H1 (cell line): ENCODE measurements at regions not wholly inside any gene's neighbourhood (a gene's known extent, or its start where the extent isn't known, plus 50 kb on each side); places are given as distances from the start of the nearest gene placed in this dataset.

Source experiments
- CTCF ChIA-PET: fragments of 300-600 bp; sonication (Branson Sonifier 250); formaldehyde crosslinking; loops from one replicate; lab custom pipeline; 2021; ENCODE audit not compliant: partially characterized antibody; lab: Charles Lee
- POLR2A ChIA-PET: fragments of 300-600 bp; sonication (Branson Sonifier 250); formaldehyde crosslinking; loops from one replicate; lab custom pipeline; 2021; ENCODE audit warnings: inconsistent platforms; ENCODE audit not compliant: partially characterized antibody; lab: Charles Lee
- DNase-seq, 2 experiments: peaks; one replicate each; pipeline versions ENCODE4 v3.0.0 to v3.0.0-alpha.2; 2010 to 2022; ENCODE audit warnings: low spot score in 2 of 2, low read depth in 1 of 2, mixed read lengths in 1 of 2
- FAIRE-seq: peaks from 2 replicates; lab custom pipeline; 2011; peaks lifted over from hg19 to GRCh38; lab: Jason Lieb, UNC
- H2AFZ ChIP-seq: 2 replicates; pipeline ENCODE4 v1.8.1; 2012; ENCODE audit warnings: low read length, inconsistent platforms
- H2AK5ac ChIP-seq: 2 replicates; pipeline ENCODE4 v1.6.1; 2013; ENCODE audit warnings: low read depth, low read length
- H2BK120ac ChIP-seq: replicated peaks from 2 replicates; pipeline ENCODE3; 2013; ENCODE audit warnings: low read depth, low read length, inconsistent platforms
- H2BK12ac ChIP-seq: 2 replicates; pipeline ENCODE4 v1.6.1; 2013; ENCODE audit warnings: low read depth, low read length
- H2BK15ac ChIP-seq: 2 replicates; pipeline ENCODE4 v1.6.1; 2013; ENCODE audit warnings: low read length
- H2BK20ac ChIP-seq: 2 replicates; pipeline ENCODE4 v1.6.1; 2013; ENCODE audit warnings: low read length
- H2BK5ac ChIP-seq: 2 replicates; pipeline ENCODE4 v1.6.1; 2013; ENCODE audit warnings: low read depth, low read length
- H3K14ac ChIP-seq: 2 replicates; pipeline ENCODE4 v1.6.1; 2013; ENCODE audit warnings: inconsistent platforms; ENCODE audit not compliant: insufficient read length
- H3K18ac ChIP-seq: 2 replicates; pipeline ENCODE4 v1.6.1; 2013; ENCODE audit warnings: low read length; ENCODE audit errors: extremely low read depth
- H3K23ac ChIP-seq: 2 replicates; pipeline ENCODE4 v1.6.1; 2013; ENCODE audit warnings: inconsistent platforms; ENCODE audit not compliant: insufficient read length
- H3K23me2 ChIP-seq: 2 replicates; pipeline ENCODE4 v1.6.1; 2013; ENCODE audit warnings: low read depth, low read length
- H3K27ac ChIP-seq: 2 replicates; pipeline ENCODE4 v1.6.1; 2011; ENCODE audit warnings: low read depth, low read length, inconsistent platforms
- H3K27me3 ChIP-seq, 4 experiments: replicated peaks in 1 of 4; 1 replicate in 1 of 4; 2 replicates in 3 of 4; pipeline versions ENCODE4 v1.6.1 to v1.8.1; 2011 to 2013; ENCODE audit warnings: low read length in 3 of 4, mild to moderate bottlenecking in 3 of 4, inconsistent platforms in 2 of 4, mixed read lengths in 2 of 4, moderate library complexity in 1 of 4; ENCODE audit not compliant: control insufficient read depth in 3 of 4, insufficient read depth in 3 of 4; ENCODE audit errors: extremely low read depth in 1 of 4
- H3K36me3 ChIP-seq, 4 experiments: 2 replicates each; pipeline versions ENCODE4 v1.6.1 to v1.8.1; 2011 to 2013; ENCODE audit warnings: mild to moderate bottlenecking in 4 of 4, low read length in 3 of 4, moderate library complexity in 2 of 4, control low read depth in 1 of 4, inconsistent platforms in 1 of 4; ENCODE audit not compliant: insufficient read depth in 4 of 4, control insufficient read depth in 2 of 4
- H3K4ac ChIP-seq: replicated peaks from 2 replicates; pipeline ENCODE3; 2013; ENCODE audit warnings: low read length, low read depth, mixed read lengths, inconsistent platforms; ENCODE audit not compliant: insufficient read length
- H3K4me1 ChIP-seq, 4 experiments: replicated peaks in 1 of 4; 1 replicate in 1 of 4; 2 replicates in 3 of 4; pipeline versions ENCODE4 v1.6.1 to v1.8.1; 2011 to 2013; ENCODE audit warnings: low read length in 3 of 4, inconsistent platforms in 2 of 4, mixed read lengths in 1 of 4; ENCODE audit not compliant: insufficient read depth in 4 of 4, control insufficient read depth in 3 of 4
- H3K4me2 ChIP-seq, 2 experiments: 2 replicates each; pipeline versions ENCODE4 v1.6.1 to v1.8.1; 2011 to 2013; ENCODE audit warnings: low read depth in 2 of 2, low read length in 2 of 2, control low read depth in 1 of 2, inconsistent platforms in 1 of 2, mild to moderate bottlenecking in 1 of 2; ENCODE audit not compliant: insufficient read depth in 1 of 2
- H3K4me3 ChIP-seq, 4 experiments: fragments of 200-600, 300-600 bp in 1 of 4; sonication (generic), shearing (Covaris generic), sonication (Bioruptor Twin) in 1 of 4; 2 replicates each; pipeline versions ENCODE4 v1.5.1 to v1.8.1; 2011 to 2016; ENCODE audit warnings: low read length in 4 of 4, low read depth in 3 of 4, control low read depth in 2 of 4, inconsistent platforms in 2 of 4, mild to moderate bottlenecking in 2 of 4, mixed read lengths in 1 of 4, moderate library complexity in 1 of 4; ENCODE audit not compliant: insufficient read depth in 2 of 4; ENCODE audit errors: extremely low read depth in 1 of 4
- H3K56ac ChIP-seq: replicated peaks from 2 replicates; pipeline ENCODE3; 2013; ENCODE audit warnings: low read depth, mild to moderate bottlenecking, mixed read lengths, low read length, inconsistent platforms; ENCODE audit not compliant: insufficient read length
- H3K79me1 ChIP-seq: 2 replicates; pipeline ENCODE4 v1.6.1; 2013; ENCODE audit warnings: low read depth, low read length, control low read depth
- H3K79me2 ChIP-seq, 2 experiments: 2 replicates each; pipeline versions ENCODE4 v1.6.1 to v1.8.1; 2012 to 2013; ENCODE audit warnings: low read length in 2 of 2, mild to moderate bottlenecking in 2 of 2, inconsistent platforms in 1 of 2; ENCODE audit not compliant: insufficient read depth in 2 of 2, control insufficient read depth in 1 of 2
- H3K9ac ChIP-seq, 4 experiments: replicated peaks in 1 of 4; 1 replicate in 1 of 4; 2 replicates in 3 of 4; pipeline versions ENCODE4 v1.6.1 to v1.8.1; 2011 to 2013; ENCODE audit warnings: low read depth in 3 of 4, low read length in 3 of 4, control low read depth in 2 of 4, mild to moderate bottlenecking in 2 of 4, moderate library complexity in 2 of 4, inconsistent platforms in 1 of 4; ENCODE audit errors: extremely low read depth in 1 of 4
- H3K9me3 ChIP-seq, 2 experiments: 2 replicates each; pipeline versions ENCODE4 v1.6.1 to v1.8.1; 2012 to 2013; ENCODE audit warnings: mild to moderate bottlenecking in 2 of 2, moderate library complexity in 2 of 2, control low read depth in 1 of 2, inconsistent platforms in 1 of 2, low read depth in 1 of 2, low read length in 1 of 2, mixed read lengths in 1 of 2; ENCODE audit not compliant: insufficient read depth in 2 of 2
- H4K20me1 ChIP-seq, 2 experiments: replicated peaks in 1 of 2; 2 replicates each; pipeline versions ENCODE3 to v1.8.1; 2011 to 2013; ENCODE audit warnings: inconsistent platforms in 2 of 2, low read length in 2 of 2, mild to moderate bottlenecking in 1 of 2; ENCODE audit not compliant: insufficient read depth in 2 of 2, control insufficient read depth in 1 of 2
- H4K5ac ChIP-seq: 2 replicates; pipeline ENCODE4 v1.6.1; 2013; ENCODE audit warnings: low read length, low read depth, mixed read lengths, inconsistent platforms; ENCODE audit not compliant: insufficient read length
- H4K8ac ChIP-seq: 2 replicates; pipeline ENCODE4 v1.8.0; 2013; ENCODE audit warnings: mild to moderate bottlenecking, moderate library complexity, low read length, inconsistent platforms; ENCODE audit not compliant: insufficient read depth; ENCODE audit errors: extremely low read depth
- H4K91ac ChIP-seq: replicated peaks from 2 replicates; pipeline ENCODE3; 2013; ENCODE audit warnings: low read length, mixed read lengths, inconsistent platforms; ENCODE audit not compliant: insufficient read length
- CBX5 ChIP-seq: fragments of 300-800, 300-1000 bp; sonication (generic); IDR thresholded peaks from 2 replicates; pipeline ENCODE4 v1.7.1; 2016; ENCODE audit warnings: antibody characterized with exemption, low read length, low read depth
- FOSL1 ChIP-seq: IDR thresholded peaks from 2 replicates; pipeline ENCODE4 v1.6.1; 2011; ENCODE audit warnings: mild to moderate bottlenecking, low read depth, low read length, moderate library complexity; ENCODE audit not compliant: insufficient read depth
- GABPA ChIP-seq: IDR thresholded peaks from 2 replicates; pipeline ENCODE4 v1.6.1; 2011; ENCODE audit warnings: mild to moderate bottlenecking, low read length, moderate library complexity, borderline replicate concordance; ENCODE audit not compliant: insufficient read depth
- NANOG ChIP-seq: IDR thresholded peaks from 2 replicates; pipeline ENCODE4 v1.6.1; 2011; ENCODE audit warnings: low read length, low read depth, mild to moderate bottlenecking, inconsistent platforms; ENCODE audit not compliant: insufficient read depth, poor library complexity, severe bottlenecking
- POLR2A ChIP-seq, 2 experiments: IDR thresholded peaks; 1 replicate in 1 of 2; 2 replicates in 1 of 2; pipeline ENCODE4 v1.6.1; 2011; ENCODE audit warnings: low read depth in 2 of 2, low read length in 2 of 2, mild to moderate bottlenecking in 2 of 2; ENCODE audit errors: control extremely low read depth in 1 of 2
- SAP30 ChIP-seq: fragments of 300-600 bp; sonication (generic); IDR thresholded peaks from 2 replicates; pipeline ENCODE4 v1.7.1; 2012; ENCODE audit warnings: low read length, moderate library complexity, mild to moderate bottlenecking, inconsistent platforms; ENCODE audit not compliant: insufficient read depth, insufficient replicate concordance
- SIRT6 ChIP-seq: IDR thresholded peaks from one replicate; pipeline ENCODE4 v1.7.1; 2012; ENCODE audit warnings: low read length, inconsistent platforms
- SP1 ChIP-seq: IDR thresholded peaks from 2 replicates; pipeline ENCODE4 v1.6.1; 2011; ENCODE audit warnings: low read depth, low read length
- SP4 ChIP-seq: IDR thresholded peaks from 2 replicates; pipeline ENCODE4 v1.6.1; 2012; ENCODE audit warnings: low read length, inconsistent platforms
- SRF ChIP-seq: IDR thresholded peaks from 2 replicates; pipeline ENCODE4 v1.6.1; 2011; ENCODE audit warnings: mild to moderate bottlenecking, low read depth, low read length, moderate library complexity
- TCF12 ChIP-seq: IDR thresholded peaks from 2 replicates; pipeline ENCODE4 v1.6.1; 2011; ENCODE audit warnings: low read depth, mild to moderate bottlenecking, low read length
- ZNF274 ChIP-seq: IDR thresholded peaks from 2 replicates; pipeline ENCODE4 v1.7.0; 2012; ENCODE audit warnings: low read length, borderline replicate concordance; ENCODE audit errors: extremely low read depth
- WGBS, 2 experiments: shearing (Covaris generic) in 1 of 2; methylation state at CpG; one replicate each; pipeline versions ENCODE4 v1.1.6 to v1.1.7; 2013 to 2015; ENCODE audit warnings: low lambda C conversion rate in 2 of 2, mixed read lengths in 2 of 2, inconsistent platforms in 1 of 2, low coverage in 1 of 2, missing lambda C conversion rate in 1 of 2; ENCODE audit not compliant: insufficient replicate concordance in 2 of 2, insufficient coverage in 1 of 2, insufficient read length in 1 of 2; ENCODE audit errors: extremely low coverage in 1 of 2, missing lambda C conversion rate in 1 of 2; 5-methylcytosine and 5-hydroxymethylcytosine counted together
- TF ChIP-seq, protein P1 (sequence below): IDR thresholded peaks from 2 replicates; pipeline ENCODE4 v1.6.1; 2011; ENCODE audit warnings: low read length, improper control_type of control experiment

- Histone ChIP-seq H3K36me3 (no peaks in the 10 kb centered on the region), H2BK5ac (no peak overlapping the region), H3K79me2 (0 out of 4 replicates have a peak, but pooled peaks cover 0 to 4% of the 10 kb centered on the region in 2 experiments), H2BK12ac (no peak overlapping the region), H2BK120ac (no peak overlapping the region), H3K56ac (no peak overlapping the region), H3K4me3 (no peak overlapping the region), H3K27ac (no peak overlapping the region), H3K4ac (no peak overlapping the region), H3K9ac (no peak overlapping the region), H3K79me1 (no peaks in the 10 kb centered on the region; the same call in 1 of the 2 replicates), H4K91ac (no peak overlapping the region), H3K23me2 (no peaks in the 10 kb centered on the region), H3K23ac (no peak overlapping the region), H4K8ac (no peak overlapping the region), H3K9me3 (peaks cover 14% of the 10 kb centered on the region in 2 experiments), H3K27me3 (no peaks in the 10 kb centered on the region), H2AFZ (no peak overlapping the region), H3K14ac (no peak overlapping the region), H2BK20ac (no peak overlapping the region), H2AK5ac (no peak overlapping the region), H3K4me1 (no peaks in the 10 kb centered on the region; a peak in 1 of 7 replicates), H4K5ac (no peak overlapping the region), H2BK15ac (no peak overlapping the region), H4K20me1 (no peaks in the 10 kb centered on the region), H3K4me2 (no peak overlapping the region), H3K18ac (no peak overlapping the region)
- DNase-seq = no peak
- POLR2A ChIA-PET = no interaction called here
- FAIRE-seq = no peak
- 91% methylated on average over 23 of the region's 23 CpGs; no CpG with 5 or more reads in 1 of the 2 experiments for WGBS, 2 experiments
- CTCF ChIA-PET = interaction anchor here (1.7 kb wide), 1 partner anchor 40 kb away, joined by 4 read pairs; no protein-coding TSS in a partner anchor
- TF ChIP-seq NANOG (no peak), SIRT6 (no peak), SAP30 (no peak), SRF (no peak), POLR2A (IDR thresholded peaks at IDR 0.05; ENCODE audit: control extremely low read depth in 1 of 2, low read depth in 2 of 2, low read length in 2 of 2) (no peak), ZNF274 (no peak), CBX5 (no peak), FOSL1 (no peak), SP1 (no peak), SP4 (no peak), TCF12 (no peak), GABPA (no peak)
- TF ChIP-seq, protein P1, sequence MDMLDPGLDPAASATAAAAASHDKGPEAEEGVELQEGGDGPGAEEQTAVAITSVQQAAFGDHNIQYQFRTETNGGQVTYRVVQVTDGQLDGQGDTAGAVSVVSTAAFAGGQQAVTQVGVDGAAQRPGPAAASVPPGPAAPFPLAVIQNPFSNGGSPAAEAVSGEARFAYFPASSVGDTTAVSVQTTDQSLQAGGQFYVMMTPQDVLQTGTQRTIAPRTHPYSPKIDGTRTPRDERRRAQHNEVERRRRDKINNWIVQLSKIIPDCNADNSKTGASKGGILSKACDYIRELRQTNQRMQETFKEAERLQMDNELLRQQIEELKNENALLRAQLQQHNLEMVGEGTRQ = no peak
These were observed 1157.5 kb downstream of the BRD1 start for GRCh38 chr22:48669986-48670716.
